PC-9 (cell line): ENCODE measurements at regions not wholly inside any gene's neighbourhood (a gene's known extent, or its start where the extent isn't known, plus 50 kb on each side); places are given as distances from the start of the nearest gene placed in this dataset.
A peak's percentile ranks its signal among the peaks of the same experiment; 100 is the strongest.

ENCODE experiments used
- BruUV-seq: library from RNA; stranded (reverse); fragments of 400-500 nt; replicated peaks from 2 replicates; lab custom pipeline; 2021; lab: Mats Ljungman, UMichigan
- CTCF ChIA-PET: fragments of 300-600 bp; sonication (Branson Sonifier 250); formaldehyde crosslinking; loops from one replicate; lab custom pipeline; 2022; ENCODE audit warnings: antibody characterized with exemption; lab: Charles Lee
- POLR2A ChIA-PET: fragments of 300-600 bp; sonication (Branson Sonifier 250); formaldehyde crosslinking; loops from one replicate; lab custom pipeline; 2022; ENCODE audit warnings: antibody characterized with exemption; ENCODE audit not compliant: unreplicated experiment; lab: Charles Lee
- DNase-seq, 2 experiments: peaks; one replicate each; pipeline versions ENCODE4 v3.0.0 to v3.0.0-alpha.2; 2015 to 2022; ENCODE audit warnings: mixed read lengths in 1 of 2
- H2AFZ ChIP-seq: fragments of 200-600 bp; sonication (generic); 2 replicates; pipeline ENCODE4 v1.8.1; 2017; ENCODE audit warnings: antibody characterized with exemption
- H3F3A ChIP-seq: fragments of 200-600 bp; sonication (generic); 2 replicates; pipeline ENCODE4 v1.8.1; 2017; ENCODE audit warnings: antibody characterized with exemption, mild to moderate bottlenecking, low read depth; ENCODE audit not compliant: insufficient read depth
- H3K27ac ChIP-seq: fragments of 200-600 bp; sonication (generic); 2 replicates; pipeline ENCODE4 v1.6.1; 2016; ENCODE audit warnings: mixed run types
- H3K27me3 ChIP-seq: fragments of 200-600 bp; sonication (generic); 2 replicates; pipeline ENCODE4 v1.6.1; 2016; ENCODE audit warnings: low read depth, mixed run types; ENCODE audit not compliant: insufficient read depth
- H3K36me3 ChIP-seq: fragments of 200-600 bp; sonication (generic); 2 replicates; pipeline ENCODE4 v1.6.1; 2016; ENCODE audit warnings: low read depth, mixed run types
- H3K4me1 ChIP-seq: fragments of 200-600 bp; sonication (generic); replicated peaks from 2 replicates; pipeline ENCODE4 v1.6.1; 2016; ENCODE audit warnings: mixed run types; ENCODE audit not compliant: insufficient read depth
- H3K4me2 ChIP-seq: fragments of 200-600 bp; sonication (generic); 2 replicates; pipeline ENCODE4 v1.6.1; 2017; ENCODE audit warnings: mixed run types
- H3K4me3 ChIP-seq: fragments of 200-600 bp; sonication (generic); 2 replicates; pipeline ENCODE4 v1.6.1; 2016; ENCODE audit warnings: mixed run types
- H3K79me2 ChIP-seq: fragments of 200-600 bp; sonication (generic); 2 replicates; pipeline ENCODE4 v1.6.1; 2017; ENCODE audit warnings: low read depth, mixed run types
- H3K9me2 ChIP-seq: fragments of 200-600 bp; sonication (generic); 2 replicates; pipeline ENCODE4 v1.8.1; 2017; ENCODE audit warnings: mild to moderate bottlenecking; ENCODE audit not compliant: insufficient read depth
- H3K9me3 ChIP-seq: fragments of 200-600 bp; sonication (generic); 2 replicates; pipeline ENCODE4 v1.8.1; 2016; ENCODE audit warnings: low read depth; ENCODE audit not compliant: insufficient read depth
- H4K20me1 ChIP-seq: fragments of 200-600 bp; sonication (generic); 2 replicates; pipeline ENCODE4 v1.8.1; 2017; ENCODE audit not compliant: insufficient read depth
- CTCF ChIP-seq: fragments of 200-600 bp; sonication (generic); conservative IDR thresholded peaks from 2 replicates; pipeline ENCODE4 v1.6.1; 2017; ENCODE audit warnings: mixed run types, antibody characterized with exemption, mild to moderate bottlenecking, moderate library complexity
- EZH2 ChIP-seq: fragments of 200-600 bp; sonication (generic); IDR thresholded peaks from 2 replicates; pipeline ENCODE4 v1.8.0; 2017; ENCODE audit warnings: antibody characterized with exemption, low read depth
- intact Hi-C: fragments of 100-400 bp; cut with micrococcal nuclease; formaldehyde crosslinking; loops from one replicate; pipeline ENCODE4 v1.10.0; 2022; ENCODE audit not compliant: unreplicated experiment

GRCh38 chr13:67308004-67308772 is 78.1 kb upstream of the PCDH9 start:
- Histone ChIP-seq H3F3A (no peaks in the 10 kb centered on the region; the same call in 1 of the 2 replicates), H3K9me2 (no peaks in the 10 kb centered on the region; the same call in 1 of the 2 replicates), H3K79me2 (no peaks in the 10 kb centered on the region), H3K4me2 (peak overlapping the region; percentile 48), H3K4me1 (peaks cover 17% of the 10 kb centered on the region), H3K27me3 (no peaks in the 10 kb centered on the region), H4K20me1 (no peaks in the 10 kb centered on the region), H3K9me3 (no peaks in the 10 kb centered on the region), H3K27ac (peak overlapping the region; percentile 81), H3K4me3 (no peak overlapping the region; the same call in 1 of the 2 replicates), H3K36me3 (no peaks in the 10 kb centered on the region), H2AFZ (peak overlapping the region; percentile 44; the same call in 1 of the 2 replicates)
- no peak for TF ChIP-seq EZH2
- no peak for TF ChIP-seq CTCF
- CTCF ChIA-PET, result no interaction called here
- POLR2A ChIA-PET, result no interaction called here
- DNase-seq, result peak in 1 of 2 experiments; percentile 75
- TSS peak; percentile 80 for BruUV-seq
- intact Hi-C loops, result loop anchor here (2.0 to 10.0 kb wide), 2 partner anchors 77 to 947 kb away; partner anchors contain the start of gene PCDH9

DNA sequence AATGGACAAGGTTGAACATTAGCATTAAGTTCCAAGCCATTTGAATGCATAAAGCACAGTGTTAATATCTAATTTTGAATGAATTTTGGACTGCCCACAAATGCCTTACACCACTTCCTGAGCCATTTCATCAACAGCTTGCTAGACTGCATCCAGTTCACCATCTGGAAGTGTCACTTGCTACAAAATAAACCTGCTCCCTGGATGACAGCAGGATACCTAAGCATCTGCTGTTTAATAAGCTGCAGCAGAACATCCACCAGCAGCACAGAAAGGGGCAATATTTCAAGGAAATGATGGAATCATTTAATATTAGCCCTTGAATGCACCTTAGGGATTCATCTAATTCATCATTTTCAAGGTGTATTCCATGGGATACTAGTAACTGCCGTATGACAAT is 76.6 kb upstream of the PCDH9 start:
- CTCF ChIA-PET, result no interaction called here
- no peaks in the 10 kb centered on the region for H3K36me3 ChIP-seq
- no peak overlapping the region for H3K27ac ChIP-seq
- TF ChIP-seq EZH2, result no peak
- TF ChIP-seq CTCF, result no peak
- no peak for DNase-seq
- intact Hi-C loops, result loop anchor here (10.0 kb wide), 1 partner anchor 948 kb away; no protein-coding TSS in a partner anchor
- no peak overlapping the region for H3K4me2 ChIP-seq
- H3K9me3 ChIP-seq, result no peaks in the 10 kb centered on the region; the same call in 1 of the 2 replicates
- H2AFZ ChIP-seq, result no peak overlapping the region
- H3K79me2 ChIP-seq, result no peaks in the 10 kb centered on the region
- no peaks in the 10 kb centered on the region; the same call in 1 of the 2 replicates for H3K9me2 ChIP-seq
- peaks cover 17% of the 10 kb centered on the region for H3K4me1 ChIP-seq
- POLR2A ChIA-PET, result no interaction called here
- no TSS peak for BruUV-seq
- H3K27me3 ChIP-seq, result no peaks in the 10 kb centered on the region
- no peaks in the 10 kb centered on the region for H4K20me1 ChIP-seq
- no peak overlapping the region for H3K4me3 ChIP-seq
- no peaks in the 10 kb centered on the region; the same call in 1 of the 2 replicates for H3F3A ChIP-seq

DNA sequence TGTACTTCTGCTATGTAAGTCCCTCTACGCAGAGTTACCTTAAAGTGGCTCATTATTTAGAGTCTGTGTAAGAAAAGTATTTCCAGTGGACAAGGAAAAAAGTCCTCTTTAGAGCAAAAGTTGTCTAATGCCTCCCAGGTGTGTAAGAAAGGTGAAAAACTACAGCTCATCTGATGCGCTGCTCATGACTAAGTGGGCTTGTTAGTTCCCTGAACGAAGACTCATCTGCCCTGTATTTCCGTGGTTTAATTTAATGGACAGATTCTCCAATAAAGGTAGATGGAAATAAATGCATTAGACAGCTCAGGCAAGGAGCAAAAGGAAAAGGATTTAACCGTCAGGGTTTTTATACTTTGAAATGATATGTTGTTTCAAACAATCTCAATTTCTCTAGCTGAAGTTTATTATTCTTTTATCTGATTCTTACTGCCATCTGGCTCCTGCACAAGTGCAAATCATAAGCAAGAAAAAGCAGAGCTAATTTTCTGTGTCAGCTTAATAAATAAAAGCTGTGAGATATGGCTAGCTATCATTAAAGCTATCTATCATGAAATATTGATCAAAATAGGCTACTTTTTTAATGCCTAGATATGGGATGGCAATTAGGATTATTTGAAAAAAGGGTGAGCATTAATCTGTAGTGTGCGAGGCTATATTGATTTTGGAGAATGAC is 73.7 kb upstream of the PCDH9 start:
- no peak overlapping the region for H3K4me3 ChIP-seq
- H3K27ac ChIP-seq, result no peak overlapping the region
- no peaks in the 10 kb centered on the region; the same call in 1 of the 2 replicates for H3F3A ChIP-seq
- no peaks in the 10 kb centered on the region; the same call in 1 of the 2 replicates for H3K9me3 ChIP-seq
- H3K4me1 ChIP-seq, result peaks cover 14% of the 10 kb centered on the region
- H3K36me3 ChIP-seq, result no peaks in the 10 kb centered on the region
- BruUV-seq, result no TSS peak
- ChIA-PET POLR2A (no interaction called here), CTCF (no interaction called here)
- DNase-seq, result no peak
- H3K4me2 ChIP-seq, result no peak overlapping the region
- intact Hi-C loops, result loop anchor here (10.0 kb wide), 1 partner anchor 951 kb away; no protein-coding TSS in a partner anchor
- no peaks in the 10 kb centered on the region for H3K27me3 ChIP-seq
- TF ChIP-seq EZH2, result no peak
- no peak for TF ChIP-seq CTCF
- no peak overlapping the region; the same call in 1 of the 2 replicates for H2AFZ ChIP-seq
- H3K9me2 ChIP-seq, result no peaks in the 10 kb centered on the region; the same call in 1 of the 2 replicates
- H4K20me1 ChIP-seq, result no peaks in the 10 kb centered on the region
- no peaks in the 10 kb centered on the region for H3K79me2 ChIP-seq
